GM19452 (cell line): ENCODE measurements at regions not wholly inside any gene's neighbourhood (a gene's known extent, or its start where the extent isn't known, plus 50 kb on each side); places are given as distances from the start of the nearest gene placed in this dataset.

Experiments used
- ATAC-seq: cut with Tn5 transposase; IDR thresholded peaks from one replicate; pipeline ENCODE4 v1.9.1; 2021; ENCODE audit not compliant: unreplicated experiment

DNA sequence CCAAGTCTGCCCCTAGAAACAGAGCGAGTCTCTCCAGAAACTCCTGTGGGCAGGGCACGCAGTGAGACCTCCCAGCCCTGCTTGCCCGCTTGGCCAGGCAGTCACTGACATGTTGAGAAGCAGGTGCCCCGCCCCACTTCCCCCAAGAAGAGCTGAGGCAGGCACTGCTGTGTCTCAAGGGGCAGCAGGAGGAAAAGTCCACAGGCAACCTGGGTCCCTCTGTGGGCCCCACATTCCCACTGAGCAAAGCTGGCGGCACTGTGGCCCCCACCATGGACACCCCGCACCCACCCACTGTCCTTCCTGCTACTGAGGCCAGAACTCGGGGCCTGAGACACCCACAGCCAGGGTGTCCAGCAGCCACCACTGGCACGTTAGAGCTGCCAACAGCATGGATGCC, 137.3 kb upstream of the NKX1-1 start:
- ATAC-seq: no peak

DNA sequence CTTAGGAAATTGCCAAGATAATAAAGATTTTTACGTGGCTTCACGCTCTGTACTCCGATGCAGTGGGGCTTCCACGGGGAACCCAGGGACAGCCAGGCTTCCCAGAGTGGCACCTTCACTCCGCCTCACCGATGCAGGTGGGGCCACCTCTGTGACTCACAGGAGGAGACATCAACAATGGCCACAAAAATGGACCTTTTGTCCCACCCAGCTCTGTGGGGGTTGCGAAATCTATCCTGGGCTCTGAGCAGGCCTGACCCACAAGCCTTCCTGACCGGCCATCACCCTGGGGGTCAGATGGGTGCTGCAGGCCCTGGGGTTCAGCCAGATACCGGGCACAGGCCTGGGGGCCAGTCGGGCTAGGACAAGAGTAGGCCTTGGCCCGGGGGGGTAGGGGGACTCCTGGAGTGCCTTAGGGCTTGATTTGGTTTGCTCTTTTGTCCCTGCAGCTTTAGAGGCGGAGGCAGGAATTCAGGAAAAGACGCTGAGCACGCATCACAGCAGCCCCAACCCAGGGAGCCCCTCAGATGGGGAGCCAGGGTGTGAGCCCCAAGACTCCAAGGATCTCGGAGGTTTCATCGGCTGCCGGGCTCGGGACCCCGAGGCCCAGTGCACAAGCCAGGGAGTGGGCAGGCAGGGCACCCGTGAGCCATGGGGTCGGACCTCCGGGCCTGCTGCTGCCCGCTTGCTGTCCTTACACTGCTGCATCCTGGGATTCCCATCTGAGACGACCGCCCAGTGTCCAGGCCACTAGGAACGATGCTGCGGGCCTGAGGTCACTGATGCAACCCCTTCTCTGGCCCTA, 136.5 kb upstream of the NKX1-1 start:
- no peak for ATAC-seq

DNA sequence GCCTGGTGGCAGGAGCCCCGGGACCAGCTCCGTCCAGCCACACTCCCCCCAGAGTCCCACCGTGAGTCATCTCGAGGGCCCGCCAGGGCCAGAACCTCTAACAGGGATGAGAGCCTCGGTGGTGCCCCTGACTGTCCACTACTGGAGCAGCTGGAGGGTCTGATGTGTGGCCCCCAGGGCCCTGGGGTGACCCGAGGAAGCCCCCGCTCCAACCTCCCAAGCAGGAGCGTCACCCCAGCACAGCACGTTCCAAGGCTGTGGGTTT, 135.9 kb upstream of the NKX1-1 start:
- no peak for ATAC-seq

DNA sequence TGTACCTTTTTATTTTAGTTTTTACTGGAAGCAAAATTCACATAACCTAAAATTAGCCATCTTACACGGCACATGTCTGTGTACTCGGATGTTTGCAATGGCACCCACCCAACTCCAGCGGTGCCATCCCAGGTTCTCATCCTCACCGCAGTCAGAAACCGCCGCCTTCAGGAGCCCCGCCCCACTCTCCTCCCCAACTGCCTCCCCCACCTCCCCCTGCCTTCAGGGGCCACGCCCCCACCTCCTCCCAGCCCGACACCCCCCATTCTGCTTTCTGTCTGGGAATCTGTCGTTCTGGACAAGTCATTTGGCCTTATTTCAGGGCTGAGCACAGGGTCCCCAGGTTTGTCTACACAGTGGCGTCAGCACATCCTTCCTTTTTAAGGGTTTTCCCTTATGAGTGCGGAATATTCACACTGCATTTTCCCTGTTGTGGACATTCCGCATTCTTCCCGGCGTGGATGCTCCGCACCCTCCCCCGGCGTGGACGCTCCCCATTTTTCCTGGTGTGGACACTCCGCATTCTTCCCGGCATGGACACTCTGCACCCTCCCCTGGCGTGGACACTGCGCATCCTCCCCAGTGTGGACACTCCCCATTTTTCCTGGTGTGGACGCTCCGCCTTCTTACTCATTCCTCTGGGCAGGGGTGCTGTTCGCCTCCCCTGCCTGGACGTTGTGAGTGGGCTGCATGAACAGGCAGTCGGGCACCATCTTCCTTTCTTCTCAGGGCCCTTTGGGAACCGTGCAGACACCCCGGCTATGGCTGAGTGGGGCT, 135.4 kb upstream of the NKX1-1 start:
- ATAC-seq: no peak

DNA sequence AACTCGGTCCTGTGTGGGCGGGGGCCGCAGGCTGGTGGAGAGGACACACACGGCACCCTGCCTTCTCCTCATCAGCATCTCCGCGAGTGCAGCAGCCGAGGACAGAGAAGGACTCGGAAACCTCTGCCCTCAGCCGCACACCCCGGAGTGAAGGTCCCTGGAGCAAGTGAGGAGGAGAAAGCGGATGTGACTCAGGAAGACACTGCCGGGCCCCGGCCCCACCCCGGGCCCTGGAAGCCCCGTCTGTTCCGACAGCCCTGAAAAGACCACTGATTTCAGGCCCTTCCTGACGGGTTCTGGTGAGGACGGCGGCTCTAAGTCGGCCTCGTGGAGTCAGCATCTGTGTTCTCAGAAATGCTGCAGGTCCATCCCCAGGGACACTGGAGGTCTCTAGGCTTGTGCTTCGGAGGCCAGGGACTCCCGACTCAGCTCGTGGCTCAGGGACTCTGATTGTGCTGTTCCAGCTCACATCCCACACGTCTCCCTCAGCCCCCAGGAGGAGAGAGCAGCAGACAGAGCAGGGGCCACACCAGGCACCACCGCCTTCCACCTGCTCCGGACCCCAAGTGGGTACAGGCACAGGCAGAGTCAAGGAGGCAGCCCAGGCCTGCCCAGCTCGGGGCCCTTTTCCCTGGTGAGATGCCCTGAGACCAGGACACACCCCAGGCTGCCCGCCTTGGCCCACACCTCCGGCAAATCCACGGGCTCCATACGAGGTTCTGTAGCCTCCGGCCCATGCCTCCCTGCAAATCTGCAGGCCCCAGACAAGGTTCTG, 134.5 kb upstream of the NKX1-1 start:
- no peak for ATAC-seq

DNA sequence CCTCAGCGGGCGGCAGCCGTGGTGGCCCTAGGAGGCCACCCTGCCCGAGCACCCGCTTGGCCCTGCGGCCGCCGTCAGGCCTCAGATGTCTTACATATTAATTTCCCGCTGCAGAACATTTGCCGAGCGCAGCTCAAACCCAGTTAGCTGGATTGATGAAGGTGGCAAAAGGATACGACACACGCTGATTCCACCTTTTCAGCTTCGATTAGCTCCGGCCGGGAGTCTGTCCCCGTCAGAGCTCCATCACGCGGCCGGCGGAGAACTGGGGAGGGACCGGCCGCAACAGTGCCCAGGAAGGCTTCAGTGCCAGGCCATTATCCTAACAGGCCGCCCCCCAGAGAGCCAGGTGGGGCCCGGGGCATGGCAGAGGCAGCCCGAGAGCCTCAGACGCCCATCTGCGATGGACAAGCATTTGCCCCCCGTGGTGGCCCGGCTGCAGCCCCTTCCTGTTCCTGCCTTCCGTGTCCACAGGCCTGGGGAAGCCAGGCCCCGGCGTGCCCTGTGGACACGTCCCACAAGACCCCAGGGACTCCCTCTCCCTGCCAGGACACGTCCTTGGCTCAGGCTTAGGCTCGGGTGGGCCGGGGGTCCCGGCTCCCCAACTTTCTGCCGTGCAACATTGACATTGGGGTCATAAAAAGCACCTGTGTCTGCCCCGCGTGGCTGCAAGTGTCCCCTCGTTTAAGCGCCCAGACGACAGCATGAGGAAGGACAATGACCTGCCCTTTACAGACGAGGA, 133.8 kb upstream of the NKX1-1 start:
- ATAC-seq: no peak

DNA sequence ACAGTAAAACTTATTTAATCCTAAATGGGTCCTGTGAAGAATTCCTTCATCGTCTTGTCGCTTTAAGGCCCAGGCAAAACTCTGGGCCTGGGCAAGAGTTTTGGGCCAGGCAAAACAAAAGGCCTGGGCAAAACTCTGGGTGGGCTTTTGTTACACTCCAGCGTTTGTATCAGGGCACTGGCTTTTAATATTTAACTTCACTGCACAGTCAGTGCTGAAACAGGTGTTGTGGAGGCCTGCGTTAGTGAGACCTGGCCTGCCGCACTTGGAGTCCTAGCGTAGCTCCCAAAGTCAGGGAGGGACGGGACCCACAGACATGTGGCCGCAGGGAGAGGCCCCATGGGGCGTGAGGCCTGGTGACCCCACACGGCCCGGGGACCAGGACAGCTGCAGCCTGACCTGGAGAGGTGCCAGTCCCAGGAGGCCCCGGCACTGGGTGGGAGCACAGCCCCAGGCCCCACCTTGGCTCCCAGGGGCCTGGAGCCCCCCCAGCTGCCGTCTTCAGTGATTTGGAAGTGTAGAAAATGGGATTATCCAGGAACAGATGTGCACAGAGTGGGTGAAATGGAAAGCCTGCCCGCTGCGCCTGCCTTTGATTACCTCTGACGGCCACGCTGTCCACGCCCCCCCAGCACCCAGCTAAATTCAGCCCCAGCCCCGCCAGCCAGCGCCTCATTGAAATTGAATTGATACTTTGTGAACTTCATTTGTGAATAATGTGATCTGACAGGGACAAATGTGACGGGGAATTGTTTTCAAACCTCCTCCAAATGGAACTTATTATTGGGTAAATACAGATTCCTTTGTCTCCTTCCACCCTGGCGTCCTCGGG, 132.9 kb upstream of the NKX1-1 start:
- no peak for ATAC-seq

DNA sequence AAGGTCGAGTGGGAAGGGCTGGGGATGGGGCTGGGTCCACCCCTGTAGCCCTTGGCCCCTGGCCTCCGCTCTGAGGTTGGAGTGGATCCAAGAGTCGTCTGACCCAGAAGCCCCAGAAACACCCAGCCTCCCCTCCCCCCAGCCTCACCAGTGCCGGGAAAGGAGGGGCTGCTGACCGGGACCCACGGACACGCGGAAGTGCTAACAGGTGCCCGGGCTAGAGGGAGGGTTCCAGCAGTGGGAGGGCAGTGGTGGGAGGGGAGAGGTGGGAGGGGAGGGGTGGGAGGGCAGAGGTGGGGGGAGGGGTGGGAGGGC, 131.8 kb upstream of the NKX1-1 start:
- no peak for ATAC-seq

DNA sequence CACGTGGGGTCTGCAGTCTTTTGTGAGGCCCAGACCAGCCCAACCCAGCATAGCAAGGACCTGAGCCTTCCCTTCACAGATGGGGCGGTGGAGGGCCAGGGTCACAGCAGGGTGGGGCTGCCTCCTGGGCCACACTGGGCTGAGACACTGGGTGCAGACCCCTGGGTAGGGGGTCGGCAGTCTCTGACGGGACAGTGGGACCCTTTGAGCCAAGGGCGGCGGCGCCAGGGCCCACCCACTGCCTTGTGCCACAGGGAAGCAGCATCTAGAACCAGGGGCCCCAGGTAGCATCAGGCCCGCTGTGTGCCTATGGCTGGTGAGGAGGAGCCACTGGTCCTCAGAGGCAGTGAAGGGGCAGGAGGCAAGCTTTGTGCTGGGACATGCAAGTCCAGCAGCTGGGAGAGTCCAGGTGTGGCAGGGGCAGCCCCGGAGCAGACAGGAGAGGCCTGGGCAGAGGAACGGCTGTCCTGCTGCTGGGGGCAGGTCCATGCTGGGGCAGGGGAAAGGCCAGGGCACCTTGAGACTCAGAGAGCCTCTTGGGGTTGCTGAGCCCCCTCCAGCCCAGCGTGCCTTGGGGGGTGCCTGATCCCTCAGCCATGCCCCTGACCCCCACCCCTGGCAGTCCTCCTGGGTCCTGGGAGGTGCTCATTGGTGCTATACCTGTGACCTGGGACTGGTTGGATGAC, 131.3 kb upstream of the NKX1-1 start:
- no peak for ATAC-seq

DNA sequence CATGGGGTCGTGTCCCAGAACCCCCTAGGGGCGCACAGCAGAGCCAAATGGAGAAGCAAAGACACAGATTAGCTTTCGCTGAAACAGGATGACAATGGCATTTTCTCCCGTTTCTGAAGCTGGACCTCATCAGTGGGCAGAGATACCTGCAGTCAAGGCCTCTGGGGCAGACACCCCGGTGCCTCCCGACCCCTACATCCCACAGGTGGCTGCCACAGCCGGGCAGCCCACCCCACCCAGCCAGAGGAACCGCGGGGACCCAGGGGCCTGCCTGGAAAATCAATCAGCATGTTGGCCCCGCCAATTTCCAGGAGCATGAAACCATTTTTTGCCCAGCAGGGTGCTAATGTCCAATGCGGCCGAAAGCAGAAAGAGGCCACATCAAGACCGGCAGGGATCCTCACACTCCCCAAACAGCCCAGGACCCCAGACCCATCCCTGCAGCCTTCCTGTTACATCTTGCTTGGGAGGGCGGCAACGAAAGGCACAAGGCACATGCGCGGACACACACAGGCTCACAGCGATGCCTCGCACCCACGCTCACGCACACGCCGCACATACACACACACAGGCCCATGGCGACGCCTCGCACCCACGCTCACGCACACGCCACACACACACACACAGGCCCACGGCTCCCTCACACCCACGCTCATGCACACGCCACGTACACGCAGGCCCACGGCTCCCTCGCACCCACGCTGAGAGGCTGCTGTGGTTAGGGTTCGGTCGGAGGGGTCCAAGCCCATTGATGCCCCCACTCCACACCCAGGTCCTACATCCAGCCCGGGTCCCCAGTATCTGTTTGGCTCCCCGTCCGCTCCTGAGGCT, 130.6 kb upstream of the NKX1-1 start:
- ATAC-seq: no peak

DNA sequence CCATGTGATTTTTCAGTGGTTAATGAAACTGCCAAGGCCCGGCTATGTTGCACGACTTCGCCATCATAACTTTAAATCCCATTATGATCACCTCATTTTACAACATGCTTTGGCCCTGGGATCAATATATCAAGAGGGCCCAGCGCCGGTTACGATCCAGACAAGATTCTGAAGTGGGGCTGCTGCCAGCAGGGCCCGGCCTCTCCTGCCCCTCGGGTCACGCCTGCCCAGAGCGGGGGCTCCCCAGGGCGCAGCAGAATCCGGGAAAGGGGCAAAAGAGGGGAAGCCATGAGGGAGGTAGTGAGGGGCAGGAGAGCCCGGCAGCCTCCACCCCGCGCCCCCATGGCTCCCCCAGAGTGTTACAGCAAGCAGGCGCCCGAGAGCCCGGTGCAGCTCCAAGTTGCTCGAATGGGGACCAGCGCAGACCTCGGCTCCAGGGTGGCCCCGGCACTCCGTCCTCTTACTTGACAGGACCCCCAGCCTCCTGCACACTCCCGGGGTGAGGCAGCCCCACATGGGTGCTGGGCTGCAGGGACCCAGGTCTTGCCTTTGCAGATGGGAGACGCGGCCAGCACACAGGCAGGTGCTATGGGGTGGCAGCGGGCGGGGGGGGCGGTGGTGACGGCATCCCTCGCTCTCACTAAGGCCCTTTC, 129.8 kb upstream of the NKX1-1 start:
- ATAC-seq: no peak

DNA sequence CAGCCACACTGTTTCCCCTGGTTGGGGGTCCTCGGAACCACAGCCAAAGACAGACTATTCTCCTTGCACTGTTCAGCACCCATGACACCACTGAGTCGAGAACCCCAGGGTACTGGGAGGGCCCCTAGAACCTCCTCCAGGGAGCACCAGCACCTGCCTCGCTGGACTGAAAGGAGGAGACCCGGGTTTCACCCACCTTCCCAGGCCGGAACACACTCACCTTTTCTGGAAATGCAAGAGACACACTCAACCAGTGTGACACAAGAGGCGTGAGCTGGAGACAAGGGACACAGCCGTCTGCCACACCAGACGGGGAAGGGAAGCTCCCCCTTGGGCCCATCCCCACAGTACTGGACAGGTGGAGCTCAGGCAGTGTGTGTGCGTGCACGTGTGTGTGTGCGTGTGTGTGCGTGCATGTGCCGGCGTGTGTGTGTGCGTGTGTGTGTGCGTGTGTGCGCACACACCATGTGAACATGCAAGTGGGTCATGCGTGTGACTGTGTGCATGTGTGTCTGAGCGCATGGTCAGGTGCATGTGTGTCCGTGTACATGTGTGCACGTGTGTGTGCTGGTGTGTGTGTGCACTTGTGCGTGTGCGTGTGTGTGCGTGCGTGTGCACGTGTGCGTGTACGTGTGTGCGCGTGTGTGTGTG, 128.8 kb upstream of the NKX1-1 start:
- no peak for ATAC-seq

DNA sequence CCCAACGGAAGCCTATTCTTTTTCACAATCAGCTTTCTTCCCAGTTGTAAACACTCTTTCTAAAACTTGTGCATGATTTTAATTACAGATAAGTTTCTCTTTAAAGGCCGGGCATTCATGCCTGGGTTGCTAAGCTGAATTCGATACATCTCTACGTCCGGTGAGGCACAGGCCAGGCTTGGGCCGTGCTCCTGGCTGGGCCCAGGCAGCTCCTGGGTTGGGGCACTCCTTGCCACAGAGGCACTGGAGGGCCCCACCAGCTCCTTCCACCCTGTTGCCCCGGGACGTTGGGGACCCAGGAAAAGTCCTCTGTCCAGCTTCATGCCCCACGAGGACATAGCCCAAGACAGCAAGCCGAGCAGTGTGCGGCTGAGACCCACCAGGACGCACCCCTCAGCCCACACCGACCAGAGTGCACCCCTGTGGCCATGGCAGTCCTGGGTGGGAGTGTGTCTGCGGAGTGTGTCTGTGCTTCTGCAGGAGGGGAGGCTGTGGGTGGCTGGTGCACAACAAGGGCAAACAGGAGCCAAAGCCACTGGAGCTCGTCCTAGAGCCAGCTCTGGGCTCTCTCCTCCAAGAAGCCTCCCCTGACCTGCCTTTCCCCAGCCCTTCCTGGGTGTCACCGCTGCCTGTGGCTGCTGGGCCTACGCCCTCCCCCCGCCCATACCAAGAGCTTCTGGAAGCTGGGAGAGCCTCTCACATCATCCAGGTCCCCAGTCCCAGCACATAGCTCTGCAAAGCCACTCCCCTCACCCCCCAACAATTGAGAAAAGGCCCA, 128.0 kb upstream of the NKX1-1 start:
- ATAC-seq: no peak

DNA sequence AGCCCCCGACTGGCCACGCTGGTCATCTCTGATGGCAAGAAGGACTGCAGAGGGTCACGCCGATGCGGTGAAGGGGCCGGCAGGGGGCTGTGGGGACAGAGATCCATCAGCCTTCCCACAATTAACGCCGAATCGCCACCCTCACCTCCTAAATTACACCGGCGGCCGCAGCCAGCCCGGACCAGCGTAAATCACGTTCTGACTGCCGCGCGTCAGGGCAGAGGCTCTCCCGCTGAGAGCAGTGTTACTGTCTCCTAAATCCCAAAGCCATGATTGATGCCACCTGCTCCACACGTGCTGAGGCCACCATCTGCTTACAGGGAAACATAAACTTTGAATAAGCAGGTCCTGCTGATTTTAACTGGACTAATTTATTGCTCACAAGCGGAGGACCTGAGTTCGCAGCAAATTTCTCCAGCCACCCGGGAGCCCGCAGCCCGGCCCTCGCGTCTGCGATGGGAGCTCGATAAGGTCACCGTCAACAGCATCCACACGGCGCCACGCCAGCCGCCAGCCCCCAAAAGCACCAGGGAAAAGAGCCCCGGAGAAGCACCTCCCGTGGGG, 127.3 kb upstream of the NKX1-1 start:
- no peak for ATAC-seq

DNA sequence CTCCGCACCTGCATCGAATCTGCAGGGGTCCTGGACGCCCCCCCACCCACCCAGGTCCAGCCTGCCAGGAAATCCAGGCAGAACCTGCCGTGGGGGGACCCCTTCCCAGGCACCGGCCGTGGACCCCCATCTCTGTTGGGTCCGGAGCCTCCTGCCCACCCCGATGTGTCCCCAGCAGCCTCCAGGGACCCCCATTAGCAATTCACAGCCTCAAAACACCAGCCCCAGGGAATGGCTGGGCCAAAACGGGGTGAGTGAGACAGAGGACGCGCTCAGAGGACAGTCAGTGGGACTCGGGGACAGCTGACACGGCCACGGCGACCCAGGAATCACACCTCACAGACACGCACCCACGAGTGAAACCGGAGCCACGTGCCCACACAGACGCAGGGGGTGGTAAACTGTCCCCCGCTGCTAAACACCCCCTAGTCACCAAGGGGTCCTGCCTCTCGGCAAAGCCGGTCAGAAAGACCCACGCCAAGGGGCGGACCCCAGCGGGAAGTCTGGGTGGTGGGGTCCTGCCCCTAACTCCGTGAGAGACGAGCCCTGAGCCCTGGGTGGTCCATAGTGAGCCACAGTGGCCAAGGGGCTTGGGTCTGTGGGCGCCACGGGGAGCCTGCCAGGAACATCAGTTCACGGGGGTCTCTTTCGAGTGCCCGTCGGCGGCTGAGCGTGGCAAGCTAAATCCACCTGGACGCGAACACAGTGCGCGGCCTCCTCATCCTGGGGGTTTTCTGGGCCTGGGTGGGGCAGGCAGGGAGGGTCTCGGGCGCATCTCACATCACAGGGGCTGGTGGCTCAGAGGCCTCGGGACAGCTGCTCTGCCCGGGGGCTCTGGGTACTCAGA, 126.5 kb upstream of the NKX1-1 start:
- no peak for ATAC-seq
